ENCODE measurements at regions not wholly inside any gene's neighbourhood (a gene's known extent, or its start where the extent isn't known, plus 50 kb on each side); places are given as distances from the start of the nearest gene placed in this dataset.

GRCh38 chr1:117793413-117793812 lies 136.0 kb downstream of the GDAP2 start:
- TF ChIP-seq CTCF (conservative IDR thresholded peaks at IDR 0.05), result no peak
- H3K9me3 ChIP-seq (ENCODE audit: control insufficient read depth, low read length), result no peaks in the 10 kb centered on the region
- no peaks in the 10 kb centered on the region for H3K9me3 Mint-ChIP-seq
- no peaks in the 10 kb centered on the region for H3K36me3 ChIP-seq (ENCODE audit: control insufficient read depth, insufficient read depth, low read length)
- no peak overlapping the region for H3K27ac Mint-ChIP-seq
- WGBS, 2 experiments (ENCODE audit: insufficient coverage in 1 of 2, insufficient read length in 1 of 2), result 86 to 95% methylated on average over 2 to 4 of the region's 4 CpGs
- H3K27ac ChIP-seq (ENCODE audit: low read depth, low read length), result no peak overlapping the region
- H3K27me3 Mint-ChIP-seq (ENCODE audit: insufficient read depth), result no peaks in the 10 kb centered on the region
- H3K9ac ChIP-seq (ENCODE audit: extremely low read depth, low read length, poor library complexity, severe bottlenecking), result no peak overlapping the region
- H3K4me3 Mint-ChIP-seq, result no peak overlapping the region
- no peaks in the 10 kb centered on the region for H3K4me1 Mint-ChIP-seq
- DNase-seq, result no peak
- H3K4me1 ChIP-seq (ENCODE audit: control insufficient read depth, insufficient read depth, low read length), result no peaks in the 10 kb centered on the region
- no peaks in the 10 kb centered on the region for H3K36me3 Mint-ChIP-seq (ENCODE audit: low read depth)
- no peaks in the 10 kb centered on the region for H3K27me3 ChIP-seq (ENCODE audit: control insufficient read depth, insufficient read depth, low read length, poor library complexity, severe bottlenecking)
- H3K4me3 ChIP-seq (ENCODE audit: low read length), result no peak overlapping the region

GRCh38 chr1:117794073-117794472 lies 135.3 kb downstream of the GDAP2 start:
- 77 to 100% methylated on average over 1 of the region's 1 CpG for WGBS, 2 experiments (ENCODE audit: insufficient coverage in 1 of 2, insufficient read length in 1 of 2)
- Histone ChIP-seq H3K4me1 (ENCODE audit: control insufficient read depth, insufficient read depth, low read length) (no peaks in the 10 kb centered on the region), H3K27ac (ENCODE audit: low read depth, low read length) (no peak overlapping the region), H3K36me3 (ENCODE audit: control insufficient read depth, insufficient read depth, low read length) (no peaks in the 10 kb centered on the region), H3K9ac (ENCODE audit: extremely low read depth, low read length, poor library complexity, severe bottlenecking) (no peak overlapping the region), H3K9me3 (ENCODE audit: control insufficient read depth, low read length) (no peaks in the 10 kb centered on the region), H3K27me3 (ENCODE audit: control insufficient read depth, insufficient read depth, low read length, poor library complexity, severe bottlenecking) (no peaks in the 10 kb centered on the region), H3K4me3 (ENCODE audit: low read length) (no peak overlapping the region)
- H3K9me3 Mint-ChIP-seq, result no peaks in the 10 kb centered on the region
- no peaks in the 10 kb centered on the region for H3K36me3 Mint-ChIP-seq (ENCODE audit: low read depth)
- TF ChIP-seq CTCF (conservative IDR thresholded peaks at IDR 0.05), result no peak
- no peak overlapping the region for H3K27ac Mint-ChIP-seq
- no peak overlapping the region for H3K4me3 Mint-ChIP-seq
- H3K4me1 Mint-ChIP-seq, result no peaks in the 10 kb centered on the region
- H3K27me3 Mint-ChIP-seq (ENCODE audit: insufficient read depth), result no peaks in the 10 kb centered on the region
- no peak for DNase-seq

DNA sequence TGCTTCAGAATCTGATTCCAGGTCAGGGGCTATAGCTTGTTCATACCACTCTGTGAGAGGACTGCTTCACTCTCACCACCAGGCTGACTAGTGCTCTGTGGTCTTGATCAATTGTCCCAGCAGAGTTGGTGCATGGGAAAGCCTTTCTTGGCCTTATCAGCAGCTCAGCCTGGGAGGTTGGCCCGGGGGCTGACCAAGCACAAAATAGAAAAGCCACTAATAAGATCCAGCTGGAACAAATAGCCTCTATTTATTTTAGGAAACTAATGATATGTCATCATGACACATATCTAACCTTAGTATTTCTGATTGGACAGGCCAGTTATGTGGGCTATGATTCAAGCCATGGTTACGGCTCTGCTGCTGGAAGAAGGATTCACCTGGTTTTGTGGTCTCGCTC lies 134.2 kb downstream of the GDAP2 start:
- TF ChIP-seq CTCF (conservative IDR thresholded peaks at IDR 0.05), result peak; percentile 34
- Histone ChIP-seq H3K36me3 (ENCODE audit: control insufficient read depth, insufficient read depth, low read length) (no peaks in the 10 kb centered on the region), H3K4me1 (ENCODE audit: control insufficient read depth, insufficient read depth, low read length) (no peaks in the 10 kb centered on the region), H3K27me3 (ENCODE audit: control insufficient read depth, insufficient read depth, low read length, poor library complexity, severe bottlenecking) (no peaks in the 10 kb centered on the region), H3K4me3 (ENCODE audit: low read length) (no peak overlapping the region), H3K27ac (ENCODE audit: low read depth, low read length) (no peak overlapping the region), H3K9me3 (ENCODE audit: control insufficient read depth, low read length) (no peaks in the 10 kb centered on the region), H3K9ac (ENCODE audit: extremely low read depth, low read length, poor library complexity, severe bottlenecking) (no peak overlapping the region)
- Mint-ChIP-seq H3K4me1 (no peaks in the 10 kb centered on the region), H3K4me3 (no peak overlapping the region), H3K9me3 (no peaks in the 10 kb centered on the region), H3K27me3 (ENCODE audit: insufficient read depth) (no peaks in the 10 kb centered on the region), H3K36me3 (ENCODE audit: low read depth) (no peaks in the 10 kb centered on the region), H3K27ac (no peak overlapping the region)
- DNase-seq, result no peak
- WGBS, 2 experiments (ENCODE audit: insufficient coverage in 1 of 2, insufficient read length in 1 of 2), result 86 to 100% methylated on average over 2 to 3 of the region's 3 CpGs
